K562 (cell line): ENCODE measurements at regions not wholly inside any gene's neighbourhood (a gene's known extent, or its start where the extent isn't known, plus 50 kb on each side); places are given as distances from the start of the nearest gene placed in this dataset.

Experiments used
- ATAC-seq: fragments of 200-7000 bp; cut with Tn5 transposase; 3 replicates; pipeline ENCODE4 v1.9.1; 2020; ENCODE audit warnings: moderate library complexity
- BruUV-seq: library from RNA; stranded (reverse); fragments of 400-500 nt; replicated peaks from 2 replicates; lab custom pipeline; 2021; lab: Mats Ljungman, UMichigan
- CTCF ChIA-PET: fragments of 300-600 bp; formaldehyde crosslinking; extraction: SDS; loops from one replicate; lab custom pipeline; 2021; ENCODE audit warnings: low intra/inter-chr PET ratio; lab: Yijun Ruan, JAX
- POLR2A ChIA-PET: fragments of 300-600, 350-650 bp; sonication (Branson Sonifier 250); formaldehyde crosslinking; extraction: SDS; loops from one replicate; lab custom pipeline; 2021; ENCODE audit warnings: antibody characterized with exemption, inconsistent platforms; lab: Yijun Ruan, JAX
- DNase-seq, 4 experiments: peaks; one replicate each; pipeline versions ENCODE4 v3.0.0 to v3.0.0-alpha.2; 2011 to 2018; ENCODE audit warnings: low spot score in 3 of 4, mixed read lengths in 3 of 4; ENCODE audit errors: extremely low read depth in 1 of 4
- FAIRE-seq: peaks from 2 replicates; lab custom pipeline; 2011; peaks lifted over from hg19 to GRCh38; lab: Jason Lieb, UNC
- H2AFZ ChIP-seq: 2 replicates; pipeline ENCODE4 v1.6.0; 2011; ENCODE audit warnings: low read depth, low read length, control low read depth, inconsistent platforms
- H3K27ac ChIP-seq: fragments of 200-600 bp; 3 replicates; pipeline ENCODE4 v1.8.0; 2011; ENCODE audit warnings: low read depth, mild to moderate bottlenecking, control low read depth, inconsistent platforms, low read length, moderate library complexity, mixed read lengths; ENCODE audit errors: extremely low read depth
- H3K27me3 ChIP-seq, 2 experiments: fragments of 300-600 bp in 1 of 2; 2 replicates in 1 of 2; 3 replicates in 1 of 2; pipeline versions ENCODE4 v1.6.0 to v1.8.0; 2011; ENCODE audit warnings: inconsistent platforms in 2 of 2, low read length in 2 of 2, mild to moderate bottlenecking in 1 of 2, mixed read lengths in 1 of 2, moderate library complexity in 1 of 2; ENCODE audit not compliant: control insufficient read depth in 2 of 2, insufficient read depth in 2 of 2
- H3K36me3 ChIP-seq: fragments of 300-600 bp; 3 replicates; pipeline ENCODE4 v1.8.0; 2011; ENCODE audit warnings: mild to moderate bottlenecking, low read length, inconsistent platforms; ENCODE audit not compliant: control insufficient read depth, insufficient read depth
- H3K4me1 ChIP-seq, 2 experiments: fragments of 200-600 bp in 1 of 2; replicated peaks in 1 of 2; 2 replicates in 1 of 2; 3 replicates in 1 of 2; pipeline versions ENCODE4 v1.5.1 to v1.8.0; 2011; ENCODE audit warnings: inconsistent platforms in 2 of 2, low read length in 2 of 2, mild to moderate bottlenecking in 1 of 2, mixed read lengths in 1 of 2, moderate library complexity in 1 of 2; ENCODE audit not compliant: control insufficient read depth in 2 of 2, insufficient read depth in 2 of 2
- H3K4me2 ChIP-seq: 2 replicates; pipeline ENCODE4 v1.6.1; 2011; ENCODE audit warnings: low read length, control low read depth, inconsistent platforms, mixed read lengths; ENCODE audit not compliant: insufficient read depth
- H3K4me3 ChIP-seq: fragments of 200-600 bp; sonication (generic), shearing (Covaris generic); 2 replicates; pipeline ENCODE4 v1.5.1; 2016; ENCODE audit warnings: control low read depth, inconsistent platforms
- H3K79me2 ChIP-seq: fragments of 200-600 bp; 3 replicates; pipeline ENCODE4 v1.8.0; 2011; ENCODE audit warnings: low read length, inconsistent platforms; ENCODE audit not compliant: control insufficient read depth, insufficient read depth
- H3K9ac ChIP-seq, 2 experiments: 2 replicates each; pipeline versions ENCODE4 v1.6.0 to v1.6.1; 2011; ENCODE audit warnings: low read depth in 2 of 2, low read length in 2 of 2, control low read depth in 1 of 2, inconsistent platforms in 1 of 2, mild to moderate bottlenecking in 1 of 2, mixed read lengths in 1 of 2; ENCODE audit not compliant: insufficient read depth in 1 of 2
- H3K9me1 ChIP-seq: one replicate; pipeline ENCODE4 v1.6.0; 2011; ENCODE audit warnings: inconsistent platforms, mild to moderate bottlenecking, low read length, moderate library complexity; ENCODE audit not compliant: control insufficient read depth, insufficient read depth
- H3K9me3 ChIP-seq: replicated peaks from 2 replicates; pipeline ENCODE4 v1.5.1; 2011; ENCODE audit warnings: low read depth, low read length, inconsistent platforms; ENCODE audit not compliant: control insufficient read depth, insufficient read depth
- H4K20me1 ChIP-seq: replicated peaks from 2 replicates; pipeline ENCODE4 v1.6.1; 2011; ENCODE audit warnings: low read length, inconsistent platforms, mixed read lengths; ENCODE audit not compliant: control insufficient read depth, insufficient read depth
- ATF1 ChIP-seq, 2 experiments: fragments of 450-650 bp in 1 of 2; IDR thresholded peaks; 2 replicates each; pipeline ENCODE4 v1.6.1; 2016; ENCODE audit warnings: missing compliant biosample characterization in 1 of 2, missing genetic modification characterization in 1 of 2
- EZH2 ChIP-seq: IDR thresholded peaks from 2 replicates; pipeline ENCODE4 v1.6.1; 2012; ENCODE audit warnings: low read depth, mild to moderate bottlenecking, inconsistent platforms, low read length, borderline replicate concordance
- FUS ChIP-seq: fragments of 200-400 bp; formaldehyde crosslinking; optimal IDR thresholded peaks from 2 replicates; pipeline ENCODE3; 2017; ENCODE audit warnings: low read depth, low read length
- HCFC1 ChIP-seq: IDR thresholded peaks from 2 replicates; pipeline ENCODE4 v1.6.1; 2012; ENCODE audit warnings: low read depth, low read length, improper control_type of control experiment
- HDAC1 ChIP-seq, 2 experiments: fragments of 450-650 bp; IDR thresholded peaks; 2 replicates each; pipeline ENCODE4 v1.6.1; 2016 to 2017; ENCODE audit warnings: inconsistent platforms in 1 of 2, mild to moderate bottlenecking in 1 of 2, moderate library complexity in 1 of 2
- HLTF ChIP-seq: fragments of 450-650 bp; IDR thresholded peaks from 2 replicates; pipeline ENCODE4 v1.6.1; 2016
- KDM1A ChIP-seq, 2 experiments: fragments of 450-650 bp; IDR thresholded peaks; 2 replicates each; pipeline ENCODE4 v1.6.1; 2016; ENCODE audit warnings: mild to moderate bottlenecking in 2 of 2
- LARP7 ChIP-seq: fragments of 450-650 bp; IDR thresholded peaks from 2 replicates; pipeline ENCODE4 v1.6.1; 2016
- PHTF2 ChIP-seq: fragments of 250-450 bp; sonication (Bioruptor Pico); IDR thresholded peaks from 2 replicates; pipeline ENCODE4 v1.5.0; 2021; ENCODE audit warnings: mild to moderate bottlenecking
- TCFL5 ChIP-seq: fragments of 250-450 bp; sonication (Bioruptor Pico); conservative IDR thresholded peaks from 2 replicates; pipeline ENCODE4 v1.6.1; 2021; ENCODE audit warnings: mild to moderate bottlenecking, moderate library complexity, matching md5 sums
- USF2 ChIP-seq: sonication (generic); formaldehyde crosslinking; IDR thresholded peaks from 2 replicates; pipeline ENCODE4 v1.5.0; 2020; ENCODE audit warnings: missing genetic modification reagents
- ZBTB2 ChIP-seq: fragments of 450-650 bp; IDR thresholded peaks from 2 replicates; pipeline ENCODE4 v1.6.1; 2016; ENCODE audit warnings: antibody characterized with exemption
- ZBTB26 ChIP-seq: fragments of 450-650 bp; formaldehyde crosslinking; IDR thresholded peaks from 2 replicates; pipeline ENCODE4 v1.4.0; 2022; ENCODE audit warnings: missing genetic modification characterization
- ZNF23 ChIP-seq: fragments of 250-450 bp; sonication (Bioruptor Pico); IDR thresholded peaks from 2 replicates; pipeline ENCODE4 v1.4.0; 2020; ENCODE audit warnings: mild to moderate bottlenecking
- WGBS: fragments of 100-300 bp; shearing (Covaris generic); methylation state at CpG from one replicate; pipeline ENCODE4 v1.1.6; 2016; ENCODE audit warnings: low coverage, mixed read lengths; ENCODE audit not compliant: insufficient coverage; ENCODE audit errors: missing lambda C conversion rate; 5-methylcytosine and 5-hydroxymethylcytosine counted together
- in situ Hi-C: fragments of 300-500 bp; cut with MboI; formaldehyde crosslinking; loops from 4 replicates; pipeline ENCODE4 v1.15.0; 2018; ENCODE audit warnings: inconsistent platforms, mixed read lengths
- intact Hi-C: fragments of 100-400 bp; cut with micrococcal nuclease; formaldehyde crosslinking; loops from 2 replicates; pipeline ENCODE4 v1.14.2; 2022

- TF ChIP-seq HCFC1 (no peak), FUS (no peak), EZH2 (no peak), TCFL5 (CRISPR knock-in tag) (no peak), USF2 (CRISPR knock-in tag) (no peak)
Observed at GRCh38 chr7:67470256-67470751, 473.7 kb downstream of the TYW1 start (continued).

- peak in 1 of 2 experiments; percentile 53; a peak in 1 of 4 replicates for TF ChIP-seq HDAC1 (IDR thresholded peaks at IDR 0.05)
- no peak for TF ChIP-seq PHTF2 (CRISPR knock-in tag)
- TF ChIP-seq ZBTB26 (CRISPR knock-in tag): peak; percentile 4; the same call in 1 of the 2 replicates
- 0 out of 2 replicates have a peak, but pooled peaks have one; percentile 12 for TF ChIP-seq HLTF
- TF ChIP-seq LARP7: 0 out of 2 replicates have a peak, but pooled peaks have one; percentile 10
- 0 out of 4 replicates have a peak, but pooled peaks of 1 of the 2 experiments have one; percentile 17 for TF ChIP-seq KDM1A (IDR thresholded peaks at IDR 0.05)
- no peak for TF ChIP-seq ZNF23
- TF ChIP-seq ZBTB2: 0 out of 2 replicates have a peak, but pooled peaks have one; percentile 33
- TF ChIP-seq ATF1 (CRISPR knock-in tag; IDR thresholded peaks at IDR 0.05): no peak
- TF ChIP-seq ATF1 (tag; IDR thresholded peaks at IDR 0.05): peak; percentile 49
- no peaks in the 10 kb centered on the region for H3K9me3 ChIP-seq
- no peaks in the 10 kb centered on the region for H3K36me3 ChIP-seq
- no peak overlapping the region for H3K27ac ChIP-seq
- intact Hi-C loops: no loop called here
- in situ Hi-C loops: no loop called here
- WGBS: 0% methylated on average over 1 of the region's 1 CpG
- H3K79me2 ChIP-seq: no peaks in the 10 kb centered on the region
- no peak overlapping the region for H3K9ac ChIP-seq
- peaks cover 4 to 12% of the 10 kb centered on the region in 2 experiments; a peak in 3 of 5 replicates for H3K27me3 ChIP-seq
- no peak overlapping the region for H3K4me2 ChIP-seq
- CTCF ChIA-PET: no interaction called here
- H3K9me1 ChIP-seq: no peaks in the 10 kb centered on the region
- no peak overlapping the region for H2AFZ ChIP-seq
- no peak for FAIRE-seq
- POLR2A ChIA-PET: no interaction called here
- DNase-seq: no peak
- H3K4me3 ChIP-seq: no peak overlapping the region
- no peaks in the 10 kb centered on the region for H4K20me1 ChIP-seq
- H3K4me1 ChIP-seq: no peaks in the 10 kb centered on the region
- ATAC-seq: no peak
- no TSS peak for BruUV-seq
Observed at GRCh38 chr7:67475293-67475692, 478.7 kb downstream of the TYW1 start.
